Right lobe of liver (tissue), 6 donors: ENCODE measurements at regions not wholly inside any gene's neighbourhood (a gene's known extent, or its start where the extent isn't known, plus 50 kb on each side); places are given as distances from the start of the nearest gene placed in this dataset.

Experiments
- ATAC-seq, 4 donors: fragments of 200-7000 bp; cut with Tn5 transposase; one replicate each; pipeline ENCODE4 v1.9.1; 2020; ENCODE audit warnings: mild to moderate bottlenecking in 4 of 4, moderate library complexity in 4 of 4
- DNase-seq, 3 donors: peaks; one replicate each; pipeline ENCODE4 v3.0.0-alpha.2; 2020
- H3K27ac ChIP-seq, 3 donors: fragments of 200-600 bp; one replicate each; pipeline ENCODE4 v1.8.0; 2022
- H3K27me3 ChIP-seq, 2 donors: fragments of 200-600 bp; one replicate each; pipeline ENCODE4 v1.8.0; 2022
- H3K36me3 ChIP-seq, 4 donors: fragments of 200-600 bp; sonication (generic) in 1 of 4; one replicate each; pipeline versions ENCODE4 v1.5.1 to v1.8.0; 2017 to 2022; ENCODE audit warnings: control low read depth in 1 of 4
- H3K4me1 ChIP-seq, 4 donors: fragments of 200-600 bp; sonication (generic) in 1 of 4; one replicate each; pipeline versions ENCODE4 v1.5.1 to v1.8.0; 2017 to 2022; ENCODE audit warnings: control low read depth in 1 of 4
- H3K4me3 ChIP-seq, 3 donors: fragments of 200-600 bp; one replicate each; pipeline ENCODE4 v1.8.0; 2022
- H3K9me3 ChIP-seq, 4 donors: fragments of 200-600 bp; sonication (generic) in 1 of 4; one replicate each; pipeline versions ENCODE4 v1.5.1 to v1.8.0; 2017 to 2022; ENCODE audit warnings: control low read depth in 1 of 4
- CTCF ChIP-seq, 4 donors: fragments of 200-600 bp in 3 of 4; fragments of 450-650 bp in 1 of 4; IDR thresholded peaks; one replicate each; pipeline versions ENCODE4 v1.5.1 to v1.8.0; 2016 to 2022; ENCODE audit warnings: antibody characterized with exemption in 4 of 4, mild to moderate bottlenecking in 2 of 4
- POLR2A ChIP-seq: fragments of 450-650 bp; IDR thresholded peaks from one replicate; pipeline ENCODE4 v1.6.1; 2017; ENCODE audit warnings: antibody characterized with exemption, mild to moderate bottlenecking
- WGBS: methylation state at CpG from one replicate; pipeline ENCODE4 v1.1.6; 2018; ENCODE audit warnings: low coverage, low lambda C conversion rate; ENCODE audit not compliant: insufficient coverage; ENCODE audit errors: missing lambda C conversion rate; 5-methylcytosine and 5-hydroxymethylcytosine counted together
- intact Hi-C, 2 donors: fragments of 100-400 bp; cut with DNase I; formaldehyde crosslinking; loops; one replicate each; pipeline versions ENCODE4 v1.11.2 to v1.14.1; 2022
- donor health status: DM: no; HTN: yes; CAD: no.
- donor health status: DM: no; HTN: no; CAD: no.
- donor health status: DM: no; HTN: no; CAD: no.
- donor health status: DM: no; HTN: yes; CAD: no.
- donor health status: DM: no; HTN: yes; CAD: no.

GRCh38 chr20:39105551-39105950 is 143.4 kb downstream of the DHX35 start:
- ATAC-seq = no peak
- peak in 2 of 4 donors; percentile 6 to 41 for TF ChIP-seq CTCF (IDR thresholded peaks at IDR 0.05)
- no peak for TF ChIP-seq POLR2A
- intact Hi-C loops = no loop called here
- H3K27me3 ChIP-seq = no peaks in the 10 kb centered on the region
- H3K36me3 ChIP-seq = no peaks in the 10 kb centered on the region
- H3K27ac ChIP-seq = no peak overlapping the region
- no peak for DNase-seq
- WGBS = 60% methylated on average over 4 of the region's 5 CpGs
- no peaks in the 10 kb centered on the region for H3K4me1 ChIP-seq
- H3K4me3 ChIP-seq = no peak overlapping the region
- no peaks in the 10 kb centered on the region for H3K9me3 ChIP-seq

- Histone ChIP-seq H3K9me3 (no peaks in the 10 kb centered on the region), H3K4me3 (no peak overlapping the region), H3K36me3 (no peaks in the 10 kb centered on the region), H3K27me3 (no peaks in the 10 kb centered on the region), H3K27ac (no peak overlapping the region), H3K4me1 (no peaks in the 10 kb centered on the region)
- no peak for DNase-seq
- intact Hi-C loops = no loop called here
- TF ChIP-seq POLR2A (no peak), CTCF (IDR thresholded peaks at IDR 0.05) (no peak)
- no peak for ATAC-seq
- WGBS = 67% methylated on average over 1 of the region's 1 CpG
These were observed 141.6 kb downstream of the DHX35 start for GRCh38 chr20:39103732-39104131.

- 63% methylated on average over 4 of the region's 4 CpGs for WGBS
- Histone ChIP-seq H3K36me3 (no peaks in the 10 kb centered on the region), H3K4me3 (no peak overlapping the region), H3K27ac (no peak overlapping the region), H3K4me1 (no peaks in the 10 kb centered on the region), H3K27me3 (no peaks in the 10 kb centered on the region), H3K9me3 (no peaks in the 10 kb centered on the region)
- intact Hi-C loops = no loop called here
- TF ChIP-seq CTCF (IDR thresholded peaks at IDR 0.05) = no peak
- no peak for TF ChIP-seq POLR2A
- no peak for ATAC-seq
- DNase-seq = no peak
These were observed 141.2 kb downstream of the DHX35 start for GRCh38 chr20:39103305-39103704.

- ATAC-seq = no peak
- DNase-seq = no peak
- no peak overlapping the region for H3K27ac ChIP-seq
- intact Hi-C loops = no loop called here
- H3K36me3 ChIP-seq = no peaks in the 10 kb centered on the region
- TF ChIP-seq CTCF (IDR thresholded peaks at IDR 0.05) (no peak), POLR2A (no peak)
- H3K27me3 ChIP-seq = no peaks in the 10 kb centered on the region
- WGBS = 58% methylated on average over 2 of the region's 3 CpGs
- H3K4me3 ChIP-seq = no peak overlapping the region
- no peaks in the 10 kb centered on the region for H3K4me1 ChIP-seq
- no peaks in the 10 kb centered on the region for H3K9me3 ChIP-seq
These were observed 139.8 kb downstream of the DHX35 start for GRCh38 chr20:39101895-39102294.

- H3K4me1 ChIP-seq = no peaks in the 10 kb centered on the region
- H3K9me3 ChIP-seq = no peaks in the 10 kb centered on the region
- DNase-seq (no peak), ATAC-seq (no peak)
- no peak overlapping the region for H3K4me3 ChIP-seq
- TF ChIP-seq CTCF (IDR thresholded peaks at IDR 0.05) (no peak), POLR2A (no peak)
- WGBS = 40% methylated on average over 6 of the region's 6 CpGs
- no peaks in the 10 kb centered on the region for H3K36me3 ChIP-seq
- H3K27me3 ChIP-seq = no peaks in the 10 kb centered on the region
- no peak overlapping the region for H3K27ac ChIP-seq
- intact Hi-C loops = no loop called here
These were observed 138.5 kb downstream of the DHX35 start for GRCh38 chr20:39100691-39101090.
